Trophoblast cell (in vitro differentiated cells and primary cell): ENCODE measurements at regions not wholly inside any gene's neighbourhood (a gene's known extent, or its start where the extent isn't known, plus 50 kb on each side); places are given as distances from the start of the nearest gene placed in this dataset.
A peak's percentile ranks its signal among the peaks of the same experiment; 100 is the strongest.

ENCODE experiments used
- DNase-seq, 2 donors: peaks; one replicate each; pipeline ENCODE4 v3.0.0-alpha.2; 2016
- H2AFZ ChIP-seq: 2 replicates; pipeline ENCODE4 v1.6.1; 2013; ENCODE audit warnings: low read length, moderate library complexity, mild to moderate bottlenecking; ENCODE audit not compliant: insufficient read depth, poor library complexity
- H2AK5ac ChIP-seq: 2 replicates; pipeline ENCODE4 v1.6.1; 2013; ENCODE audit warnings: mild to moderate bottlenecking, low read length
- H2BK120ac ChIP-seq: 2 replicates; pipeline ENCODE4 v1.6.1; 2013; ENCODE audit warnings: low read length, mild to moderate bottlenecking, moderate library complexity; ENCODE audit not compliant: insufficient read depth, poor library complexity
- H2BK12ac ChIP-seq: 2 replicates; pipeline ENCODE4 v1.6.1; 2013; ENCODE audit warnings: mild to moderate bottlenecking, low read length, moderate library complexity
- H2BK5ac ChIP-seq: 2 replicates; pipeline ENCODE4 v1.6.1; 2013; ENCODE audit warnings: low read length, low read depth, moderate library complexity, mild to moderate bottlenecking; ENCODE audit not compliant: poor library complexity
- H3K14ac ChIP-seq: 2 replicates; pipeline ENCODE4 v1.6.1; 2013; ENCODE audit warnings: mild to moderate bottlenecking, low read length
- H3K18ac ChIP-seq: 2 replicates; pipeline ENCODE4 v1.6.1; 2013; ENCODE audit warnings: mild to moderate bottlenecking, low read length
- H3K23ac ChIP-seq: 2 replicates; pipeline ENCODE4 v1.6.1; 2013; ENCODE audit warnings: low read length
- H3K27ac ChIP-seq: 2 replicates; pipeline ENCODE4 v1.5.1; 2013; ENCODE audit warnings: low read depth, mild to moderate bottlenecking, inconsistent platforms, low read length, moderate library complexity
- H3K27me3 ChIP-seq: 2 replicates; pipeline ENCODE4 v1.6.1; 2013; ENCODE audit warnings: inconsistent platforms, mild to moderate bottlenecking, low read length, moderate library complexity; ENCODE audit not compliant: insufficient read depth
- H3K36me3 ChIP-seq, 2 experiments: 1 replicate in 1 of 2; 2 replicates in 1 of 2; pipeline ENCODE4 v1.6.1; 2013; ENCODE audit warnings: low read length in 2 of 2, mild to moderate bottlenecking in 2 of 2, moderate library complexity in 1 of 2; ENCODE audit not compliant: insufficient read depth in 2 of 2, control insufficient read depth in 1 of 2
- H3K4ac ChIP-seq: 2 replicates; pipeline ENCODE4 v1.6.1; 2013; ENCODE audit warnings: low read depth, mild to moderate bottlenecking, low read length, moderate library complexity
- H3K4me1 ChIP-seq, 2 experiments: 1 replicate in 1 of 2; 2 replicates in 1 of 2; pipeline ENCODE4 v1.6.1; 2013; ENCODE audit warnings: low read length in 2 of 2, mild to moderate bottlenecking in 2 of 2, moderate library complexity in 1 of 2; ENCODE audit not compliant: insufficient read depth in 2 of 2, control insufficient read depth in 1 of 2
- H3K4me2 ChIP-seq: 2 replicates; pipeline ENCODE4 v1.6.1; 2013; ENCODE audit warnings: inconsistent platforms, mild to moderate bottlenecking, low read length, moderate library complexity
- H3K4me3 ChIP-seq: 2 replicates; pipeline ENCODE4 v1.5.1; 2013; ENCODE audit warnings: mild to moderate bottlenecking, low read depth, low read length, inconsistent platforms
- H3K79me1 ChIP-seq: one replicate; pipeline ENCODE4 v1.6.1; 2013; ENCODE audit warnings: low read length
- H3K79me2 ChIP-seq: 2 replicates; pipeline ENCODE4 v1.6.1; 2013; ENCODE audit warnings: low read length, mild to moderate bottlenecking; ENCODE audit not compliant: control insufficient read depth, insufficient read depth, poor library complexity
- H3K9ac ChIP-seq: 2 replicates; pipeline ENCODE4 v1.6.1; 2013; ENCODE audit warnings: mild to moderate bottlenecking, low read length
- H3K9me3 ChIP-seq: 2 replicates; pipeline ENCODE4 v1.6.1; 2013; ENCODE audit warnings: low read depth, mild to moderate bottlenecking, control low read depth, inconsistent platforms, low read length; ENCODE audit not compliant: insufficient read depth
- H4K12ac ChIP-seq: 2 replicates; pipeline ENCODE4 v1.6.1; 2013; ENCODE audit warnings: low read depth, mild to moderate bottlenecking, low read length, moderate library complexity
- H4K8ac ChIP-seq: 2 replicates; pipeline ENCODE4 v1.6.1; 2013; ENCODE audit warnings: low read depth, mild to moderate bottlenecking, low read length, moderate library complexity
- H4K91ac ChIP-seq: one replicate; pipeline ENCODE4 v1.6.1; 2013; ENCODE audit warnings: low read depth, mild to moderate bottlenecking, low read length, moderate library complexity
- WGBS: extraction: QIAGEN DNeasy Blood & Tissue Kit; methylation state at CpG from one replicate; pipeline ENCODE4 v1.1.7; 2013; ENCODE audit warnings: missing lambda C conversion rate; ENCODE audit not compliant: insufficient read length, insufficient coverage; ENCODE audit errors: extremely low coverage; 5-methylcytosine and 5-hydroxymethylcytosine counted together

GRCh38 chr1:165036403-165036802 lies 320.1 kb downstream of the LMX1A start:
- no peaks in the 10 kb centered on the region for H3K79me1 ChIP-seq
- no peaks in the 10 kb centered on the region for H3K27me3 ChIP-seq
- H2AK5ac ChIP-seq: no peak overlapping the region
- H3K27ac ChIP-seq: no peak overlapping the region
- DNase-seq: peak in 1 of 2 donors; percentile 1
- H3K23ac ChIP-seq: no peak overlapping the region
- H3K4me3 ChIP-seq: no peak overlapping the region
- WGBS: no CpG with 5 or more reads among the region's 6 CpGs
- no peak overlapping the region for H4K8ac ChIP-seq
- H3K9me3 ChIP-seq: no peaks in the 10 kb centered on the region
- no peak overlapping the region for H3K4me2 ChIP-seq
- H3K36me3 ChIP-seq: no peaks in the 10 kb centered on the region
- no peak overlapping the region for H4K12ac ChIP-seq
- H3K14ac ChIP-seq: no peak overlapping the region
- no peak overlapping the region for H2BK120ac ChIP-seq
- no peak overlapping the region for H2BK12ac ChIP-seq
- no peaks in the 10 kb centered on the region for H3K4me1 ChIP-seq
- H2BK5ac ChIP-seq: no peak overlapping the region
- no peak overlapping the region for H3K4ac ChIP-seq
- no peaks in the 10 kb centered on the region for H3K79me2 ChIP-seq
- no peak overlapping the region for H2AFZ ChIP-seq
- H3K9ac ChIP-seq: no peak overlapping the region
- no peak overlapping the region for H4K91ac ChIP-seq
- H3K18ac ChIP-seq: no peak overlapping the region

DNA sequence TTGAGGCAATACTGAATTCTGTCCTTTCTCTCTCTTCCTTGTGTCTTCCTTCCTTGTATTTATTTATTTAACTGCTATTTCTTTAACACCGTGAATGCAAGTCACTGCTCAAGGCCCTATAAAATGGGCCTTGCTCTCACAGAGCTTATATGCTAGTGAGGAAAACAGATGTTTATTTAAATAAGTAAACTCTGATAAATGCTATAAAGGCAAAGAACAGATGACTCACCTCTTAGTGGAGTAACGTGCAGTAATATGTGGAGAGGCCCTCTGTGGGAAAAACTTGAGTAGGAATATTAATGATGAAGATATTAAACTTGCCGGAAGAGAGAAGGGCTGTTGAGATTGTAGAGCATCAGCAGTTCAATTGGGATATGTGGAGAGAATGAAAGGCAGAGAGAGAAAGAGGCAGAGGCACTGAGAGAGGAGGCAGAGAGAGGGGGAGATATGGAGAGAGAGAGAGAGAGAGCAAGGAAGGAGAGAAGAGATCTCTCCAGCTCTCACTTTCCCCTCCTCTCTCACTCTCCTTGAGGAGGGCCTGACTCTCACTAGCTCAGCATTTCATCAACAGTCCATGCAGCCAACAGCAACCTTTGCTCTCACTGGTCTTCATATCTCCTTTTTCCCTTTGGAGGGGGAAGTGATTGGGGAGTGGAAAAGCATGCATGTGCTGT lies 322.2 kb downstream of the LMX1A start:
- H3K9me3 ChIP-seq: no peaks in the 10 kb centered on the region
- no peaks in the 10 kb centered on the region for H3K79me2 ChIP-seq
- H2BK120ac ChIP-seq: no peak overlapping the region
- H3K27ac ChIP-seq: no peak overlapping the region
- H2AK5ac ChIP-seq: no peak overlapping the region
- H4K12ac ChIP-seq: no peak overlapping the region
- no peak overlapping the region for H3K4me2 ChIP-seq
- no peak overlapping the region for H3K4me3 ChIP-seq
- no peaks in the 10 kb centered on the region for H3K79me1 ChIP-seq
- H3K23ac ChIP-seq: no peak overlapping the region
- H4K8ac ChIP-seq: no peak overlapping the region
- no CpG with 5 or more reads among the region's 3 CpGs for WGBS
- no peak overlapping the region for H3K9ac ChIP-seq
- H2BK12ac ChIP-seq: no peak overlapping the region
- no peaks in the 10 kb centered on the region for H3K4me1 ChIP-seq
- DNase-seq: no peak
- no peak overlapping the region for H2BK5ac ChIP-seq
- H3K14ac ChIP-seq: no peak overlapping the region
- H3K36me3 ChIP-seq: no peaks in the 10 kb centered on the region
- no peak overlapping the region for H2AFZ ChIP-seq
- H4K91ac ChIP-seq: no peak overlapping the region
- H3K4ac ChIP-seq: no peak overlapping the region
- H3K27me3 ChIP-seq: no peaks in the 10 kb centered on the region
- no peak overlapping the region for H3K18ac ChIP-seq

DNA sequence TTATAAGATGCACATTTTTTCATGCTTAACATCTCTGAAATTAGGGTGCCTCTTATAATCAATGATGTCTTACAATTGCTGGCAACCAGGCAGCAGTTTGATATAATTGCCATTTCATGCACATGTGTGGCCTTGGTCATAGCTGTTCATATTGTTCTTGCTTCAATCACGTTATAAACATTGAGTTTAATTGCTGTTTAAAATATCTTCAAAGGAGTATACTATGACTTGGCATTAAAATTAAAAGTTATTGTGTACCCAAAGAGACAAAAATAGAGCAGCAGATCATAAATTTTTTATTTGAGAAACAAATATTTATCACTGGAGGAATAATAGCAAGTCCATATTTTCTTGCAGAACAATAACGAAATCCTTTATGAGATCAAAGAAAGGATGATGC lies 325.5 kb downstream of the LMX1A start:
- H2AFZ ChIP-seq: no peak overlapping the region
- H3K27ac ChIP-seq: no peak overlapping the region
- no peaks in the 10 kb centered on the region for H3K36me3 ChIP-seq
- no peak overlapping the region for H2BK12ac ChIP-seq
- H3K9ac ChIP-seq: no peak overlapping the region
- DNase-seq: no peak
- no peak overlapping the region for H2BK120ac ChIP-seq
- no peak overlapping the region for H3K18ac ChIP-seq
- no peak overlapping the region for H4K12ac ChIP-seq
- no peak overlapping the region for H3K14ac ChIP-seq
- H3K9me3 ChIP-seq: no peaks in the 10 kb centered on the region
- no peaks in the 10 kb centered on the region for H3K27me3 ChIP-seq
- no peak overlapping the region for H3K23ac ChIP-seq
- H4K91ac ChIP-seq: no peak overlapping the region
- no peaks in the 10 kb centered on the region for H3K79me1 ChIP-seq
- H2BK5ac ChIP-seq: no peak overlapping the region
- no peak overlapping the region for H3K4ac ChIP-seq
- H3K4me1 ChIP-seq: no peaks in the 10 kb centered on the region
- H3K79me2 ChIP-seq: no peaks in the 10 kb centered on the region
- no peak overlapping the region for H3K4me2 ChIP-seq
- no peak overlapping the region for H3K4me3 ChIP-seq
- H2AK5ac ChIP-seq: no peak overlapping the region
- H4K8ac ChIP-seq: no peak overlapping the region
- no CpG with 5 or more reads among the region's 2 CpGs for WGBS

- Histone ChIP-seq H3K4me2 (no peak overlapping the region), H3K18ac (no peak overlapping the region), H2BK120ac (no peak overlapping the region), H3K27me3 (no peaks in the 10 kb centered on the region), H3K36me3 (no peaks in the 10 kb centered on the region), H2AK5ac (no peak overlapping the region), H4K91ac (no peak overlapping the region), H3K4ac (no peak overlapping the region), H3K9ac (no peak overlapping the region), H2AFZ (no peak overlapping the region), H2BK5ac (no peak overlapping the region), H3K27ac (no peak overlapping the region), H4K12ac (no peak overlapping the region), H3K79me1 (no peaks in the 10 kb centered on the region), H4K8ac (no peak overlapping the region), H3K14ac (no peak overlapping the region), H3K79me2 (no peaks in the 10 kb centered on the region), H2BK12ac (no peak overlapping the region), H3K23ac (no peak overlapping the region), H3K4me3 (no peak overlapping the region), H3K4me1 (no peaks in the 10 kb centered on the region), H3K9me3 (peaks cover 4% of the 10 kb centered on the region)
- DNase-seq: no peak
- WGBS: no CpG with 5 or more reads among the region's 2 CpGs
Observed at GRCh38 chr1:165025805-165026204, 330.7 kb downstream of the LMX1A start.
